Aorta (tissue), 5 donors: ENCODE measurements at regions not wholly inside any gene's neighbourhood (a gene's known extent, or its start where the extent isn't known, plus 50 kb on each side); places are given as distances from the start of the nearest gene placed in this dataset.

Experiments used
- ATAC-seq: fragments of 200-7000 bp; cut with Tn5 transposase; one replicate; pipeline ENCODE4 v1.9.1; 2022; ENCODE audit warnings: moderate library complexity; ENCODE audit not compliant: low FRiP score
- DNase-seq, 2 donors: peaks; one replicate each; pipeline ENCODE4 v3.0.0-alpha.2; 2020
- H3K27ac ChIP-seq, 2 donors: one replicate each; pipeline ENCODE4 v1.5.1; 2013; ENCODE audit warnings: low read length in 2 of 2, mild to moderate bottlenecking in 2 of 2, moderate library complexity in 2 of 2, control low read depth in 1 of 2, inconsistent platforms in 1 of 2, low read depth in 1 of 2
- H3K27me3 ChIP-seq, 2 donors: one replicate each; pipeline ENCODE4 v1.6.1; 2013; ENCODE audit warnings: control low read depth in 1 of 2, low read length in 1 of 2, mild to moderate bottlenecking in 1 of 2, moderate library complexity in 1 of 2; ENCODE audit not compliant: insufficient read depth in 2 of 2, control insufficient read depth in 1 of 2
- H3K36me3 ChIP-seq, 2 donors: one replicate each; pipeline ENCODE4 v1.6.1; 2013; ENCODE audit warnings: control low read depth in 1 of 2, low read length in 1 of 2, mild to moderate bottlenecking in 1 of 2; ENCODE audit not compliant: insufficient read depth in 2 of 2, control insufficient read depth in 1 of 2
- H3K4me1 ChIP-seq, 2 donors: one replicate each; pipeline ENCODE4 v1.6.1; 2013; ENCODE audit warnings: low read length in 2 of 2, control low read depth in 1 of 2, mild to moderate bottlenecking in 1 of 2, moderate library complexity in 1 of 2; ENCODE audit not compliant: insufficient read depth in 2 of 2, control insufficient read depth in 1 of 2
- H3K4me3 ChIP-seq, 2 donors: one replicate each; pipeline ENCODE4 v1.5.1; 2013; ENCODE audit warnings: low read length in 2 of 2, control low read depth in 1 of 2, mild to moderate bottlenecking in 1 of 2
- H3K9me3 ChIP-seq: one replicate; pipeline ENCODE4 v1.6.1; 2013; ENCODE audit warnings: mild to moderate bottlenecking, low read length; ENCODE audit not compliant: control insufficient read depth
- WGBS, 2 donors: extraction: QIAGEN DNeasy Blood & Tissue Kit; methylation state at CpG; one replicate each; pipeline ENCODE4 v1.1.7; 2013; 5-methylcytosine and 5-hydroxymethylcytosine counted together
- intact Hi-C, 2 donors: fragments of 100-400 bp; cut with DNase I; formaldehyde crosslinking; loops; one replicate each; pipeline versions ENCODE4 v1.14.2 to v1.15.0; 2022
- donor health status: healthy with polysubstance abuse.
- donor health status: Bipolar disorder and iron deficiency.
- donor health status: DM: no; HTN: no; CAD: no.
- donor health status: DM: no; HTN: no; CAD: no.
- donor health status: DM: yes; HTN: yes; CAD: no.

DNA sequence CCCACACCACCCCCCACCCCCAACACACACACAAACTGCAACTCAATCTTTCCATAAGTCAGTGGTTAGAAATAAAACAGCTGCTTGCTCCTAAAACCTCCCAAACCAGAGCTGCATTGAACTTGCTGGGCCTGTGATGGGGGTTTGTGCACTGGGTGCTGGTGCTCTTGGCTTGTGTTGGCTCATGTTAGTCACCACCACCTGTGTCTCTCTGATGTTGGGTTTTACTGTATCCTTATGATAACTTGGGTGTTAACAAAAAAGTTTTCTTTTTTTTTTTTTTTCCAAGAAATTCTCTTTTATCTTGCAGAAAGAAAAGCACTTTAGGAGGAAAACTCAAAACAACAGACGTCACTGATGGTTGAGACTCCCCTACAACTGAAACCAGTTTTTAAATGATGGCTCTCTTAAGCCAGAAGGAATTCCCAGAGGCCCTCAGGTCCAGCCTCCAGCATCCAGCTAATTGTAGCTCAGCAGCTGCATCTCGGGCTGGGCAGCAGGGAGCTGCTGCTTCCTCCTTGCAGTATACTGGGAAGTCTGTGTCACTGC is 79.9 kb upstream of the DRD2 start:
- intact Hi-C loops, result loop anchor here (10.0 kb wide), 1 partner anchor 60 kb away; no protein-coding TSS in a partner anchor

DNA sequence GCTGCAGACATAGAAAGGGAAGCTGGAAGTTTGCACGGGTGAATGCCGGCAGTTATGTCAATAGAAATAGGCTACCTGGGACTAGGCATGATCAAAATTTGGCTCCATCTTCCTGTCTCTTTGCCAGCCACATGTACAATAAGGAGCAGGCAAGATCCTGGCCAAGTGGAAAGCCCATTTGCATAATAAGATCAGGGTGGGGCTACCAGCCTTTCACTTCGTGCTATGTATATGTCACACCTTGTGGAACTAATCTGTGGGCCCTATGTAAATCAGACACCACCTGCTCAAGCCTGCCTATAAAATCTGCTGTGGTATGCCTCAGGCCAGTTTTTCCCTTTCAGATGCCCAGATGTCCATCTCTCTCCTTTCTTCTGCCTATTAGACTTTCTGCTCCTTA is 79.3 kb upstream of the DRD2 start:
- Histone ChIP-seq H3K9me3 (no peaks in the 10 kb centered on the region), H3K4me1 (peaks cover 0 to 2% of the 10 kb centered on the region in 2 donors), H3K4me3 (no peak overlapping the region), H3K36me3 (no peaks in the 10 kb centered on the region), H3K27ac (no peak overlapping the region), H3K27me3 (no peaks in the 10 kb centered on the region)
- 31 to 66% methylated on average over 3 of the region's 3 CpGs for WGBS, 2 donors
- ATAC-seq (no peak), DNase-seq (no peak)
- intact Hi-C loops, result loop anchor here (10.0 kb wide), 1 partner anchor 60 kb away; no protein-coding TSS in a partner anchor

More for the DNA sequence above, 79.9 kb upstream of the DRD2 start:
- peaks cover 0 to 2% of the 10 kb centered on the region in 2 donors for H3K4me1 ChIP-seq
- no peaks in the 10 kb centered on the region for H3K27me3 ChIP-seq
- DNase-seq (no peak), ATAC-seq (no peak)
- no peak overlapping the region for H3K27ac ChIP-seq
- no peak overlapping the region for H3K4me3 ChIP-seq
- H3K9me3 ChIP-seq, result no peaks in the 10 kb centered on the region
- H3K36me3 ChIP-seq, result no peaks in the 10 kb centered on the region
- 36 to 50% methylated on average over 2 of the region's 2 CpGs for WGBS, 2 donors

DNA sequence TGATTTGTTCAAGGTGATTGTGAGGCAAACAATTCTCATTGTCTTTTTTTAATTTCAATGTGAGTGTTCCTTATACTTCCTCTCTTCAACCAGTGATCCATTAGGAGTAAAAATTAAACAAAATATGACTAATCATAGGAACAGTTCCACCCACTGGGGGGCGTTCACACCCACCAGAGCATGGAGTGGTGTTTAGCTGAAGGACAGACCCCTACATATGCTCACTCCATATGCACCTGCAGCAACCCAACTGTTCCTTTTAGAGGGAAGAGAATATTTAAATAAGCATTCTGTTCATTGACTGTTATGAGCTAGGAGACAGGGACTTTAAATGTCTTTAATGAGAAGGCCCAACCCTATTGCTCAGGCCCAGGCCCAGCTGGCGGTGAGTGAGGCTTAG is 78.7 kb upstream of the DRD2 start:
- DNase-seq (no peak), ATAC-seq (no peak)
- no peak overlapping the region for H3K27ac ChIP-seq
- H3K36me3 ChIP-seq, result no peaks in the 10 kb centered on the region
- no peak overlapping the region for H3K4me3 ChIP-seq
- intact Hi-C loops, result loop anchor here (10.0 kb wide), 1 partner anchor 61 kb away; no protein-coding TSS in a partner anchor
- WGBS, 2 donors, result 61 to 64% methylated on average over 2 of the region's 2 CpGs
- peaks cover 0 to 2% of the 10 kb centered on the region in 2 donors for H3K4me1 ChIP-seq
- no peaks in the 10 kb centered on the region for H3K9me3 ChIP-seq
- H3K27me3 ChIP-seq, result no peaks in the 10 kb centered on the region

DNA sequence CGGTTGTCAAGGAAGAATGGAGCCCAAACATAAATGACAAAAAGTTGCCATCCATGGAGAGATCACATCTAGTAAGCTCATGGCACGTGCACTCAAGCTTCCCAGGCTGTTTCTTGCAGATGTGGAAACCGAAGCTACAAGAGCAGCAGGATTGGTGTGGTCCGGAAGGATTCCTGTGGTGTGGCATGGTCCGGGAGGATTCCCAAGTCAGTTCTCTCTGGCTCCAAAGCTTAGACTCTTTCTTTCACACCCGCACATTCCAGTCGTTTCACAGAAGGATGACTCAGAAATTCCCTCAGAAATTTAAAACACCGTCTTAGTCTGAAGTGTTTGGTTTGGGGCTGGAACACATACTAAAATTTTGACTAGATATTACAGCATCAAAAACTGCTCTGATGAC is 78.0 kb upstream of the DRD2 start:
- Histone ChIP-seq H3K27ac (no peak overlapping the region), H3K9me3 (no peaks in the 10 kb centered on the region), H3K4me3 (no peak overlapping the region), H3K27me3 (no peaks in the 10 kb centered on the region), H3K36me3 (no peaks in the 10 kb centered on the region), H3K4me1 (peaks cover 0 to 2% of the 10 kb centered on the region in 2 donors)
- DNase-seq, result peak in 1 of 2 donors; percentile 57
- intact Hi-C loops, result loop anchor here (10.0 kb wide), 1 partner anchor 62 kb away; no protein-coding TSS in a partner anchor
- peak; percentile 22 for ATAC-seq
- 14 to 17% methylated on average over 8 of the region's 8 CpGs for WGBS, 2 donors

DNA sequence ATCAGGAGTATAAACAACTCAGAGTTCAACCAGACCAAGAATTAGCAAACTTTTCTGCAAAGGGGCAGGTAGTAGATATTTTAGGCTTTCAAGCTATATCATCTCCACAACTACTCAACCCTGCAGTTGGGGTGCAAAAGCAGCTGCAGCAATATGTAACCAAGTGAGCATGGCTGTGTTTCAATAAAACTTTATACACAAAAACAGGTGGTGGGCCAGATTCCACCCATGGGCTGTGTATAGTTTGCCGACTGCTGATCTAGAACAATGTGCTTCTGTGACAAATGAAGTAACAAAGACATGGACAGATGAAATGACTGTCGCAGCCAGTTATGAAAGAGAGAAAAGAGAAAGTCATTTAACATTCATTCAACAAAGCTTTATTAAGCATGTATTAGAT is 77.1 kb upstream of the DRD2 start:
- DNase-seq, result no peak
- Histone ChIP-seq H3K27me3 (no peaks in the 10 kb centered on the region), H3K36me3 (no peaks in the 10 kb centered on the region), H3K4me3 (no peak overlapping the region), H3K4me1 (peaks cover 0 to 2% of the 10 kb centered on the region in 2 donors), H3K9me3 (no peaks in the 10 kb centered on the region), H3K27ac (no peak overlapping the region)
- intact Hi-C loops, result loop anchor here (10.0 kb wide), 1 partner anchor 63 kb away; no protein-coding TSS in a partner anchor
- no peak for ATAC-seq
- 90 to 95% methylated on average over 2 of the region's 2 CpGs for WGBS, 2 donors

DNA sequence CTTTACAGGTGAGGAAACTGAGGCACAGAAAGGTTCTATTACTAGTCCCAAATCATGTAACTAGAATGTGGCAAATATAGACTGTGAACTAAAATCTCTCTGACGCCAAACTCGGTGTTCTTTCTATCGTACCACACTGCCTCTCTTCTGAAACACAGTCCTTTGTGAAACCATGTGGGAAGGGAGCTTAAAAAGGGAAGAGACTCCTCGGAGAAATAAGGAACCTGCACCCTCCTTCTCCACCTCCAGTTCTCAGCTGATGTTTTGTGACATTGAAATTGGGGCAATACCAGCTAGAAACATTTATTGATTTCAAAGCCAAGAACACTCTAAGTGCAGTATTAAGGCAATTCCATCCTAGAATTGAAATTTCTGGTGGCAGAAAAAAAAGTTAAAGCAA is 76.4 kb upstream of the DRD2 start:
- 89% methylated on average over 4 of the region's 4 CpGs for WGBS, 2 donors
- Histone ChIP-seq H3K36me3 (no peaks in the 10 kb centered on the region), H3K27ac (no peak overlapping the region), H3K4me3 (no peak overlapping the region), H3K4me1 (peaks cover 0 to 2% of the 10 kb centered on the region in 2 donors), H3K9me3 (no peaks in the 10 kb centered on the region), H3K27me3 (no peaks in the 10 kb centered on the region)
- ATAC-seq, result no peak
- no peak for DNase-seq
- intact Hi-C loops, result loop anchor here (10.0 kb wide), 1 partner anchor 63 kb away; no protein-coding TSS in a partner anchor

DNA sequence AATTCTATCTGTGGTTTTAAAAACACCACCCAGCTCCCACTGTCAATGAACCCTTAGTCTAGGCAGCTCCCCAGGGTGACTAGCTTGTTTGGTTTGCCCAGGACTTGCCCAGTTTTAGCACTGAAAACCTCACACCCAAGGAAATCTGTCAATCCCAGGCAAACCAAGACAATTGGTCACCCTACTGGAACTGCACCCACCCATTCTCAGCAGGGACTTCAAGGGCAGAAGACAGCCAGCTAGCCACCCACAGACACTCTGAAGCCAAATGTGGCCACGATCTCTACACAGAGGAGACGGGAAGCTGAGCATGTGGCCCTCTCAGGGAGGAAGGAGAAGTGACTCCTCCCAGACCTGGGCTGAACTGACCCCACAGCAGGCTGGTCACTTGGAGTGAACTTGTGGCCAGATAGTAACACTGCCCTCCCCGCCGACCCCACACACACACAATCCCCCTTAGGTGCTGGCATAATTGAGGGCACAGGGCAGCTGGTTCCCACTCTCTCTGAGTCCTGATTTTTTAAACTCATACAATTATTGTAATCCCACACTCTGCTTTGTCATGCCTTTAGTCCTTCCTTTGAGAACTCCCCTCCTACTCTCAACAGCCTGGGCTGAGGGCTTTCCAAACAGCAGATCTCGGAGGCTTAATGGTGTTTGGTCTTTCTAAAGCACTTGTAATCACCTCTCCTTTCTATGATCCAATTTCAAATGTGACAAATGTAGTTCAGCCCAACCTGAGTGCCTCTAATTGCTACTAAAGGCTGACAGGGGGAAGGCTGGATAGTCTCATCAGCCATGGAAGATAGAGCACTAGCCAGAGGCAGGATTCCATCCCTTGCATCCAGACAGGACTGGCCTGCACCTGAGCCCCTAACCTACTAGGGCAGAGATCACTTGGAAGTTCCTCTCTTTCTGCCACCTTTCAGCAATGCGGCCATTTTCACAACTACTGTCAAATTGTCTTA is 74.7 kb upstream of the DRD2 start:
- WGBS, 2 donors, result 67% methylated on average over 6 of the region's 6 CpGs
- intact Hi-C loops, result loop anchor here (10.0 kb wide), 1 partner anchor 65 kb away; no protein-coding TSS in a partner anchor
- H3K4me3 ChIP-seq, result no peak overlapping the region
- ATAC-seq (no peak), DNase-seq (no peak)
- H3K4me1 ChIP-seq, result peaks cover 0 to 2% of the 10 kb centered on the region in 2 donors
- H3K36me3 ChIP-seq, result no peaks in the 10 kb centered on the region
- H3K27me3 ChIP-seq, result no peaks in the 10 kb centered on the region
- no peaks in the 10 kb centered on the region for H3K9me3 ChIP-seq
- H3K27ac ChIP-seq, result no peak overlapping the region

DNA sequence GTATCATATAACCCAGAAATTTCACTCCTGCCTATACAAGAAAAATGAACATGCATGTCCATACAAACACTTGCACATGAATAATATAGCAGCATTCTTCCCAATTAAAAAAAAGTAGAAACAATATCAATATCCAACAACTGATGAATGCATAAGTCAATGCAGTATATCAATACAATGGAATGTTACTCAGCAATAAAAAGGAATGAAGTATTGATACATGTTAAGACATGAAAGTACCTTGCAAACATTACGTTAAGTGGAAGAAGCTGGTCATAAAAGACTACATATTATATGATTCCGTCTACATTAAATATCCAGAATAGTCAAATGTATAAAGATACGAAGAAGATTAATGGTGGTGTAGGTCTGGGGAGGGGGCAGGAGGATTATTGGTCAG is 73.9 kb upstream of the DRD2 start:
- 88 to 90% methylated on average over 3 of the region's 3 CpGs for WGBS, 2 donors
- H3K27me3 ChIP-seq, result no peaks in the 10 kb centered on the region
- intact Hi-C loops, result no loop called here
- no peak overlapping the region for H3K27ac ChIP-seq
- ATAC-seq, result no peak
- H3K9me3 ChIP-seq, result no peaks in the 10 kb centered on the region
- DNase-seq, result no peak
- no peaks in the 10 kb centered on the region for H3K36me3 ChIP-seq
- peaks cover 0 to 2% of the 10 kb centered on the region in 2 donors for H3K4me1 ChIP-seq
- no peak overlapping the region for H3K4me3 ChIP-seq
